Neural crest cell (in vitro differentiated cells): ENCODE measurements at regions not wholly inside any gene's neighbourhood (a gene's known extent, or its start where the extent isn't known, plus 50 kb on each side); places are given as distances from the start of the nearest gene placed in this dataset.

Source experiments
- DNase-seq: peaks from one replicate; pipeline ENCODE4 v3.0.0; 2021; ENCODE audit warnings: low read depth, mixed read lengths, low spot score
- H3K27ac Mint-ChIP-seq: one replicate; pipeline ENCODE4 v1.8.0; 2021; ENCODE audit warnings: mild to moderate bottlenecking, mixed read lengths; ENCODE audit not compliant: unreplicated experiment
- H3K27me3 Mint-ChIP-seq: 2 replicates; pipeline ENCODE4 v1.8.0; 2021; ENCODE audit warnings: low read depth, mild to moderate bottlenecking, mixed read lengths
- H3K36me3 Mint-ChIP-seq: 2 replicates; pipeline ENCODE4 v1.8.0; 2021; ENCODE audit warnings: low read depth, mild to moderate bottlenecking, mixed read lengths
- H3K4me1 Mint-ChIP-seq: 2 replicates; pipeline ENCODE4 v1.8.0; 2021; ENCODE audit warnings: mixed read lengths
- H3K4me3 Mint-ChIP-seq: one replicate; pipeline ENCODE4 v1.8.0; 2021; ENCODE audit warnings: mild to moderate bottlenecking, mixed read lengths
- H3K9me3 Mint-ChIP-seq: 2 replicates; pipeline ENCODE4 v1.8.0; 2021; ENCODE audit warnings: mixed read lengths
- CTCF ChIP-seq: fragments of 200-600 bp; sonication (generic); conservative IDR thresholded peaks from 2 replicates; pipeline ENCODE4 v1.5.0; 2021; ENCODE audit warnings: antibody characterized with exemption, mild to moderate bottlenecking

GRCh38 chr1:4109628-4109940 is 209.5 kb upstream of the C1orf174 start:
- H3K27me3 Mint-ChIP-seq: no peaks in the 10 kb centered on the region

GRCh38 chr1:4110888-4111287 is 210.8 kb upstream of the C1orf174 start:
- Mint-ChIP-seq H3K9me3 (peaks cover 2% of the 10 kb centered on the region), H3K4me1 (peaks cover 15% of the 10 kb centered on the region), H3K27me3 (no peaks in the 10 kb centered on the region), H3K36me3 (no peaks in the 10 kb centered on the region), H3K4me3 (no peak overlapping the region), H3K27ac (no peak overlapping the region)
- no peak for TF ChIP-seq CTCF
- DNase-seq: no peak

More at GRCh38 chr1:4109628-4109940, 209.5 kb upstream of the C1orf174 start:
- Mint-ChIP-seq H3K4me3 (no peak overlapping the region), H3K36me3 (no peaks in the 10 kb centered on the region), H3K4me1 (peaks cover 15% of the 10 kb centered on the region), H3K9me3 (peaks cover 2% of the 10 kb centered on the region), H3K27ac (no peak overlapping the region)
- no peak for TF ChIP-seq CTCF
- DNase-seq: no peak

DNA sequence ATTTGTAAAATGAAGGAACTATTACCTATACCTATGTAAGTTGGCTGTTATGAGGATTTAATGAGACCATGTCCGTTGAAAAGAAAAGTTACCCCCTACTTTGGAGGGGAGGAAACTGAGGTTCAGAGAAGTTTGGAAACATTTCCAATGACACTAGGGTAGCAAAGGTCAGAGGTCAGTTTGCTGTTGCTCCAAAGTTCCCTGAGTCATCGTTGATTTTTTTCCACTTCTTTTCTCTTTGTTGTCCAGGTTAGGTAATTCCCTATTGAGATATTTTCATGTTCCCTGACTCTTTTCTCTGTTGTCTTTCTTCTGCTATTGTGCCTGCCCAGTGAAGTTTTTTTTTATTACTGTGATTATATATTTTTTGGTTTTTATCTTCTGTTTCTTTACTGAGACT is 213.8 kb upstream of the C1orf174 start:
- Mint-ChIP-seq H3K4me3 (no peak overlapping the region), H3K27ac (no peak overlapping the region), H3K9me3 (peaks cover 2% of the 10 kb centered on the region), H3K4me1 (peaks cover 6% of the 10 kb centered on the region), H3K27me3 (no peaks in the 10 kb centered on the region), H3K36me3 (no peaks in the 10 kb centered on the region)
- no peak for DNase-seq
- no peak for TF ChIP-seq CTCF

GRCh38 chr1:4115191-4115900 is 215.3 kb upstream of the C1orf174 start:
- H3K27ac Mint-ChIP-seq: no peak overlapping the region
- H3K4me3 Mint-ChIP-seq: no peak overlapping the region
- peaks cover 2% of the 10 kb centered on the region for H3K9me3 Mint-ChIP-seq
- DNase-seq: no peak
- H3K4me1 Mint-ChIP-seq: no peaks in the 10 kb centered on the region
- no peak for TF ChIP-seq CTCF
- no peaks in the 10 kb centered on the region for H3K27me3 Mint-ChIP-seq
- H3K36me3 Mint-ChIP-seq: no peaks in the 10 kb centered on the region

DNA sequence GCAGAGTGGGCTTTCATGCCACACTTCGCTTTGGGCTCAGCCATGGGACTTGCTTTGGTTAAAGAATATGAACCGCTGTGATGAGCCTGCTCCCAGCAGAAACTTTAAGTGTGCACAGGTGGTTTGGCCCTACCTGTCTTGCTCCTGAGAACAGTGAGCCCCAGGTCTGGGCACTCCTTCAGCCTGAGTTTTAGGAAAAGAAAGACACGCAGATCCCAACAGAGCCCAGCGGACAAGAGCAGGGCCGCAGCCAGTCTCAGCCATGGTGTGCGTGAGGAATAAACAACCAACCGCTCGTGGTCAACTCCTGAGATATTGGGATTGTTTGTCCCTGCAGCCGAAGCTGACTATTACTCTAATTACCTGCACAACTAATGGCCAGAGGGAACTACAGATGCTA is 217.1 kb upstream of the C1orf174 start:
- H3K4me1 Mint-ChIP-seq: no peaks in the 10 kb centered on the region
- no peaks in the 10 kb centered on the region for H3K27me3 Mint-ChIP-seq
- H3K27ac Mint-ChIP-seq: no peak overlapping the region
- H3K36me3 Mint-ChIP-seq: no peaks in the 10 kb centered on the region
- no peak for TF ChIP-seq CTCF
- H3K4me3 Mint-ChIP-seq: no peak overlapping the region
- H3K9me3 Mint-ChIP-seq: peaks cover 2% of the 10 kb centered on the region
- no peak for DNase-seq
